GM19438 (cell line): ENCODE measurements at regions not wholly inside any gene's neighbourhood (a gene's known extent, or its start where the extent isn't known, plus 50 kb on each side); places are given as distances from the start of the nearest gene placed in this dataset.

Experiments
- ATAC-seq: cut with Tn5 transposase; IDR thresholded peaks from one replicate; pipeline ENCODE4 v1.9.1; 2021; ENCODE audit warnings: low read depth; ENCODE audit not compliant: unreplicated experiment

DNA sequence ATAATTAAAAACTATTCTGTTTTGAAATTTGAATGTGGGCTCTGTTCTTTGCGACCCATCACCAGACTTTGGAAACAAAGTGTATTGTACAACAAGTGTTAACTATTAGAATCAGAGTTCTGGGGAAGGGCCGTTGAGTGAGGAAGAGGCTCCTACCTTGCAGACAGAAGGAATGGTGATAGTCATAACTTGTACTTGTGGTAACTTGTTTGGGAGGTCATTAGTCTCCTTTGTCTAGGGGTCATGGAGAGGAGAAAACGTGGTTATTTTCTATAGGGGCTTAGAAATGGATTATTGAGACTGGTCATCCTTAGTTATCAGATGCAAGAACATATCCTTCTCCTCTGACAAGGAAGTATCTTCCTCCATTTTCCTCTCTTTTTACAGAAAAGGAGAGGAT lies 174.8 kb downstream of the BMP2 start:
- no peak for ATAC-seq

DNA sequence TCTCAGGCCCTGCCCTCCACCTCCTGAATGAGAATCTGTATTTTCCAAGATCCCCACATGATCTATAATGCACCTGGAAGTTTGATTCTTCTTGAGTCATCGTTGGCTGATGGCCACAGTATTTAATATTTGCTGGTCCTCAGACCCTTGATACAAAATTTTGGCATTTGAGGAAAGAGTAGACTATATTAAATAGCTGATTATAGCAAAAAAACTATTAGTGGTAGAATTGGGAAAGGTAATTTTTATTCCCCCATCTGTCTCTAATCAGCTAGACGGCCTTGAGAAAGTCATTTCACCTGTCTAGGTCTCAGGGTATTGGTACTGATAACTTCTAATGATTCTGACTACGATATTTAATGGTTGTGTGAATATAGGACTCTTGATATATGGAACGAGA lies 176.8 kb downstream of the BMP2 start:
- ATAC-seq: no peak

DNA sequence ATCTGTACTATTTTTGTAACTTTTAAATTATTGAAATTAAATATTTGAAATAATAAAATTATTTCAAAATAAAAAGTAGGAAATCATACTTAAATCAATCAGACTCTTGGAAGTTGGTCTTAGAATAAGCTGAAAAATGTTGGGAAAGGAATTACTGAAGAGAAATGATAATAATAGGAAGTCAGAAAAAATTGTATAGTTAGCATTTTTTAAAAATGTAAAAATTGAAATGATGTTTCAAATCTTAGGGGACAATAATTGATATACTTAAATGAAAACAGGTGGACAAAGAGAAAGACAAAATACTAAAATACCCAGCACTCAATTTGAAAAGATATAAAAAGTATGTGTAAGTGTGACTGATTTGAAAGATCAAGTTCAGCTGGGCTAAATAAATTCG lies 186.1 kb downstream of the BMP2 start:
- no peak for ATAC-seq

DNA sequence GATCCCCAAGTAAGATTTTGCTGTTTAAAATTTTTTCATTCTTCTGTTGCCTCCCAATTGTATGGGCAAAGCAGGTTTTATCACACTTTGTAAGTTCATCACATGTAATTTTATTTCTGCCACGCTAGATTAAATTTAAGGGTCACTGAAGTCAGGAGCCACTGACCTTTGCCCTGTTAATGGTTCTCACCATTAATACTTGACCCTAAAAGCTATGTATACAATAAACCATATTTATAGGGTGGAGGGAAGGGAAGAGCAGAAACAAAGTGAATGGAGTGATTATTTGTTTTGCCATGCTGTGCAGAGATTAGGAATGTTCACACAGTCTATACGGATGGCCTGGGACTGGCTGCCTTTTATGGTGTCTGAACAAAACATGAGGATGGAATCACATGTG lies 186.7 kb downstream of the BMP2 start:
- ATAC-seq: no peak

DNA sequence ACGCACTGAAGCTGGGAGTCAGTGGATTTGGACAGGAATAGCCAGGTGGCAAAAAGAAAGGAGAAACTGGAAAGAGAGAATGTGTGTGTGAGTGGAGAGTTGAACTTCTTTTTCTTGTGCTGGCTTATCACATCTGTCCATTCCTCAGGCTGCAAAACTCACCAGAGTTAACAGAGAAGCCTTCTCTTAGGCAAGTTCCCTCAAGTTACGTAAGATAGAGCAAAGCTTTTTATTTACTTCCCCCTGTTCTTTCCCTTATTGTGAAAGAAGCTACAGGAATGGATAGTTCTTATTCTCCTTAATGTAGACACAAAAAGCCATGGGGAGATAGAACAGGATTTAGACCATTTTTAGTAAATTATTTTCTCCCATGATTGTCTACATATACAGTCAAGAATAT lies 188.6 kb downstream of the BMP2 start:
- no peak for ATAC-seq

DNA sequence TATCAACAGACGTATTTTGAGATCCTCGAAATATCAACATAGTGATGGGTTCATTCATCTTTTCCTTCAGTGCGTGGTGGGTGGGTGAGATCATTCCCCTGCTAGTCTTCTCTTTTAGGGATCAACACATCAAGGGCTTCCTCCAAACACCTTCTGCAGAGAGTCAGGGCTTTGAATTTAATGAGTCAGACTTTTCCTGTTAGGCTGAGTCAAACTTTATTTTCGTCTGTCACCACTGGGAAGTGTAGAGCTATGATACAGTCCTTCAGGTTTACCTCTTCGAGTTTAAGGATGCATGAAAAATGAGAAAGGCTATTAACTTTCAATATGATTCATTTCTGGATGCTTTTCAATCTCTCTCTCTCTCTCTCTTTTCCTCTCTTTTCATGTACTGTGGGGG lies 189.1 kb downstream of the BMP2 start:
- ATAC-seq: no peak

DNA sequence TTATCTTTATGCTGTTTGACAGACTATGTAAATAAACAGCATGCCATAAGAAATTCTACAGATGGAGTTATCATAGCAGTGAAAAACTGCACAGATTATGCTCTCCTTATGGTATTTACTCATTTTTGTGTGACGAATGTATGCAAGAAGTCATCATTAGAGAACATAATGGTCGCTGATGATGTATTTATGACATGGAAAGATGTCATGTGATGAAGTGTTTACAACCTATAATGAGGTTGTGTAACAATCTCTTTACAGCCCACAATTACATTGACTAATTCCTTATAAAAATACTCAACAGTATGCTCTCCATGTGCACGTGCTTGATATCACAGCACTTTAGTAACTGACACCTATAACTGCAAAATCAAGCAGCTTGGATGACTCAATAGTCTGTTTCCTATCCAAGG lies 192.4 kb downstream of the BMP2 start:
- no peak for ATAC-seq

DNA sequence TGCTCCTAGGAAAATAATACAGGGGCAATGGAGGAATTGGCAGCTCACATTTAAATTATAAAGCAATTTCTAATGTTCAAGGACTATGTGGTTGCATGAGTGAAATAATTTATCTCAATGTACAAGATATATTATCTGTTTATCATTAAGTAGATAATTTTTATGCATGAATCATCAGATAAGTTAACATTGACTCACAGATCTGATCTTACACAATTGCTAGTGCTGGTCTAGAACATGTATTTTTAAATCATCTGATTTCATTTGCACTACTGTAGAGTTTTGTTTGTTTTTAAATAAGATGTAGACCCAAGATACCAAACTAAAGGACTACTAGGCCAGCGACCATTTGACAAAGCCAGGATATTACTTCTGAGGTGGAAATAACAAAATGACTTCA lies 199.2 kb downstream of the BMP2 start:
- ATAC-seq: no peak

DNA sequence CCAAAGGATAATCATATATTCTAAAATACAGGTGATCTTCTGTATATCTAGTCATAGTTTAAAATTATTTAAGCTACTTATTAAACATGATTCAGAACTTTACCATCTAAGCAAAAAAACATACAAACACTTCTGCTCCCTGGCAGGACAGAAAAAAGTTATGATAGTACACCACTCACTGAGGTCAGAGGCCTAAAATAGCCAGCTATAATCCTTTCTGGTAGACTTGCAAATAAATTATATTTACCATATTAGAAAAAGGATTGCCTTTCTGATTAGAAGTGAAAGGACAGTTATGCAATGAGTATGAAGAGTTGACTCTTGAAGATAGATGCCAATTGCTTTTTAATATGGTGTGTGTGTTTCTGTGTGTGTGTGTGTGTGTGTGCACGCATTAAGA lies 207.4 kb downstream of the BMP2 start:
- ATAC-seq: no peak

DNA sequence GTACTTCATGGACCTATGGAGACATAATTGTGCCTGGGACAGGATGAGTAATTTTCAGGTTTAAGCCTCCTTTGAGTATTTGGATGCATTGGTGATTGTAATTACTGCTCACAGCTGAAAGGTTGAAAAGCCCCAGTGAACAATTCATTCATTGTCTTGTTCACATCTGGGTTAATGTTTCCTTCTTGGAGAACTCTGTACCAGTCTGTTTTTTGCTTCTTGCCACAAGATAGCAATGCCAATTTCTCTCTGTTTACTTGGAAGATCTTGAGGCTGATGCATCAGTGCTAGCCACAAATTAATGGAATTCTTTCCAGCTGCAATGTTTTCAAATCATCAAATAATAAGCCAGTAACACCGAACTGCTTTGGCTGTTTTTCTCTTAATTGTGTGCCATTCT lies 207.8 kb downstream of the BMP2 start:
- ATAC-seq: no peak

DNA sequence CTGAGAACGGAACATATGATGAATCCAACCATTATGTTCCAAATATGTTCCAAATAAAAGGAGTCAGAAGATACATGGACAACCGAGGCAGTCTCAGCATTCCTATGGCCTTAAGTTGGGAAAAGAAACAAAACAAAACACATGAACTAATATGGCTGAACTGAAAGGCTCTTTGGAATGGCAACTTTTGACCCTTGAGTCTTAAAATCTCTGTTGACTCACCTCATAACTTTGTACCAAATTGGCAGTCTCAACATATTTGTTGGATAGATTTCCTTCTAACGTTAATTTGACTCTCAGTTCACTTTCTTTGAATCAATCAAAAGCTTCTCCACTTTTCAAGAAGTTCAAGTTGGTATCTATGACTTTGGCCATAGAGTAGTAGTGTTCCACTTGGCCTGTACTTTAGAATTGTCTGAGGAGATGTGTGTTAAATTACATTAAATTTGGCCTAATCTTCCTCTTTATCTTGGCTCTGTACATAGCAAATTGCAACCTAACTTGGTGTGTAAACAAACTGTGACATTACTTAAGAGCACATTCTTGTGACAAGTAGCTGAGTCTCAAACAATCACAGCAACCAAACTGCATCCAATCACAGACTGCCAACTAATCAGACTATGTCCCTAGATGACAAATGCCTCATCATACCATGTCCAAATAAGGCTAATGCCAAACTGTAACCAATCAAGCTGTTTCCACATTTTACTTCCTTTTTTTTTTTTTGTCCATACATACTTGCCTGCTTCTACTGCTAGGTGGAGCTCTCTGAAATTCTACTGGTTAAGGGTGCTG lies 208.8 kb downstream of the BMP2 start:
- no peak for ATAC-seq

DNA sequence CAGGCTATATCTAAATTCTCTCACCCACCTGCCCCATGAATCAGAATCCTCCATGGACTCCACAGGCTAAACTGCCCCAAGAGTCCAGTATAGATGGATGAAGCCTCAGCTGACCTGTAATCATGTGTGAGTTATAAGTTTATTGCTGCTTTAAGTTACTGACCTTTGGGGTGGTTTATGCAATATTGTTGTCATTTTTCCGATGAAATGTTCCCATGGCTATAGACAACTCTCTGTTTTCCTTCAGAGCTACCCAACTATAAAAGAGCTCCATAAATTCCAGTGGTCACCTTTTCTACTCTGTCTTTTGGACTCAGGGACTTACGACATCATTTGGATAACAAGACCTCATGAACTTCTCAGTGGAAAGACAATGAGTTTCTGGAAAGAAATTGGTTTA lies 212.1 kb downstream of the BMP2 start:
- no peak for ATAC-seq

DNA sequence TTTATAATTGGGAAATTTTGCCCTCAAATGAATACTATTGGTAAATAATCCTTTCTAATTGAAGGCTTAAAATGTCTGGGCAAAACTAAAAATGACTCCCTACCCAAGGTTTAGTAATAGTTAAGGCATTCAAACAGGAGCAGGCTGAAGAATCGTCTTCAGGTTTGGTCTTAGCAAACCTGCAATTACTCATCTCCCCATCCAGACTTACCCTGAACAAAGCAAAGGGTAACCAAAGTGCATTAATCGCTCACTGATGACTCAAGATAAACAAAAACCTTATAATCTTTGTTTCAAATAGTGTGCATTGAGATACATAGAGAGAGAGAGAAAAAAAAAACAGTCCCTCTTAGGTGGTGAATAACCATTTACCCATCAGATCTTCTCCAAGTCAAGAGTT lies 225.5 kb downstream of the BMP2 start:
- no peak for ATAC-seq

DNA sequence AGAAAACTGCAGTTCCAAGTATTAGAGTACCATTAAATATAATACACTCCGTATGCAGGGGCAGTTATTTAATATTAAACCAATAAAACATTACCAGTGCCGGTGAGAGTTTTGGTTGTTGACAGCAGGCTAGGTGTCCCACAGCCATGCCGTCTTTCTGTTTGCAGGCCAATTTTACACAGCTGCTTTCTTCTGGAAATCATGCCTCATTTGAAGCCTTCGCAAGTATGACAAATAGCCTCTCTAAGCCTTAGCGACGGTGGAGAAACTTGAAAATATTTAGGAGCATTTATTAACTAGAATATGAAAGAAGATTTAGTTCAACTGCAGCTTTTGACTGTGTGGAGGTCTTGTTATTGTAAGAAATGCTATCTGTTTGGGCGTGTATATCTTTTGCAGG lies 226.0 kb downstream of the BMP2 start:
- no peak for ATAC-seq

DNA sequence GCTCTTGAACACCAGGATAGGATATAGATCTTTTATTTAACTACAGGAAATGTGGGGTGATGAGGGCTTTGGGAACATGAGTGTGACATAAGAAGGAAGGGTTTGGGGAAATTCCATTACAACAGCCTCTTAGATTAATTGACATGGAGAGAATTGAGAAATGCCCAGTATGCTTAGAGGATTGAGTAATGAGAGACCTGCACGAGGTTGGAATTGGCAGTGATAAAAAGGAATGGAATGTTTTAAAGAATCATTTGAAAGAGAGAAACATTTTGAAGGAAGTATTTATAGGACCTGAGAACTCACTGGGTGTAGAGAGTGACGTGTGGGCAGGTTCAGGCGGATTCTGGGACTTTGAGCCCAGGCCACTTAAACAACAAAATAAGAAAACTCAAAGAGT lies 227.0 kb downstream of the BMP2 start:
- ATAC-seq: no peak

DNA sequence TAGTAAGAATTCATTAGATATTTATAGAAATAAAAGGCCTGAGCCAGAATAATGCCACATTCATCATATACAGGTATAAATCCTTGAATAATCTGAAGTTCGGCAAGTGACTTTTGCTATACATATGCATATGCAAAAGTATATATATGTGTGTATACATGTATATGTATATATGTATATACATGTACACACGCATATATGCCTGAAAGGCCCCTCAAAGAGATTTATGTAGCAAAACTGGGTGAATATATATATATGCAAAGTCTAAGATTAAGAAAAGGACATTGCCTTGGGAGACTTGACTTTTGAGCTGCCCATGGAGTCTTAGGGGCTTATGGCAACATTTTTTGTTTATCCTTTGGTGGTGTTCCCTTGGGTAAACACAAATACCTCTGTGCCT lies 231.4 kb downstream of the BMP2 start:
- ATAC-seq: no peak

DNA sequence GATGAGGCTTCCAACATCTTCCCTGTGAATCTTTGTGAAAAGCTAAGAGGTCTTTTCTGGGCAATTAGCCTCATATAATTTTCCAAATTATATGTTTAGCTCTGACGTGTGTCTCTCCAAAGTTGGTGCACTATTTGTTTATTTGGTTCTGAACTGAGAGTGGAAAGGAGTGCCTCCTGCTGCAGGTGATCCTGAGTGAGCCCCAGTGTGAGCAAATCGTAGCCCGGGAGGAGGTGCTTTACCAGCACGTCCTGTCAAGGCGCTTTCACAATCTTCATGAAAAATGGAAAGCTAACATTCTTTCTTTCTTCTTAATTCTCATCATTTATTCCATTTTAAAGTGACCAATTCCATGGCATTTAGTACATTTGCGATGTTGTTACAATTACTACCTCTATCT lies 231.9 kb downstream of the BMP2 start:
- no peak for ATAC-seq

DNA sequence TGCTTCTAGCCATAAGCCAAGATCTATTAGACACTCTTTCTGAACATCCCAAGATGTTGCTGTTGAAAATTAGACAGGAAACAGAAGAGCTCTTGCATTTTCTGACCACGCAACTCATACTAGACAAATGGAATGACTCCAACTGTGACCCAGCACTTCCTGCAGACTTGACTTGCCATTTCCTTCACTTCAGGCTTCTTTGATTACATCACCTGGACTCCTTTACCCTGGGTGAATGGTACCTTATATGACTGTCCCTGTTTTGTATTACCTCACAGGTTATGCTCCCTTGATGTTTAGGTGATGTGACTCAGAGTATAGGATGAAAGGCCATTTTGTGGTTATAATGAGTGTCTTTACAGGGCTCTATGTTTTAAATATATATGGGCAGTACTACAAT lies 236.1 kb downstream of the BMP2 start:
- no peak for ATAC-seq

DNA sequence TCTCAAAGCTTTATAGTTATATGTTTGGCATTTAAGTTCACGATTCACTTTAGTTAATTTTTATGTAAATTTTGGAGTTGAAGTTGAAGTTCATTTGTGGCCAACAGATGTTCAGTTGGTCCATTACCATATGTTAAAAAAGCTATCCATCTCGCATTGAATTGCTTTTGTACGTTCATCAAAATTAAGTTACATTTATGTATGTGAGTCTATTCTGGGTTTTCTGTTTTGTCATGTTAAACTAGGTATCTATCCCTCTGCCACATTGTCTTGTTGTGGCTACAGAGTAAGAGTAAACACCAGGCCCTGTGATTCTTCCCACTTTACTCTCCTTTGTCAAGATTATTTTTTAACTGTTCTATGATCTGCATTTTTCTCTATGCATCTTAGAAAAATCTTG lies 237.3 kb downstream of the BMP2 start:
- no peak for ATAC-seq

DNA sequence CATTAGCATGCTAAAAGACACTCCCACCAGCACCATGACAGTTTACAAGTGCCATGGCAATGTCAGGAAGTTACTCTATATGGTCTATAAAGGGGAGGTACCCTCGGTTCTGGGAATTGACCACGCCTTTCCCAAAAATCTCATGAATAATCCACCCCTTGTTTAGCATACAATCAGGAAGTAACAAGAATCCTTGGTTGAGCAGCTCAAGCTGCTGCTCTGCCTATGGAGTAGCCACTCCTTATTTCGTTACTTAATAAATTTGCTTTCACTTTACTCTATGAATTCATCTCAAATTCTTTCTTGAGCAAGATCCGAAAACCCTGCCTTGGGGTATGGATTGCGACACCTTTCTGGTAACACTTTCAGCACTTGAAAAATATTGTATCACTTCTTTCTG lies 243.0 kb downstream of the BMP2 start:
- ATAC-seq: no peak

DNA sequence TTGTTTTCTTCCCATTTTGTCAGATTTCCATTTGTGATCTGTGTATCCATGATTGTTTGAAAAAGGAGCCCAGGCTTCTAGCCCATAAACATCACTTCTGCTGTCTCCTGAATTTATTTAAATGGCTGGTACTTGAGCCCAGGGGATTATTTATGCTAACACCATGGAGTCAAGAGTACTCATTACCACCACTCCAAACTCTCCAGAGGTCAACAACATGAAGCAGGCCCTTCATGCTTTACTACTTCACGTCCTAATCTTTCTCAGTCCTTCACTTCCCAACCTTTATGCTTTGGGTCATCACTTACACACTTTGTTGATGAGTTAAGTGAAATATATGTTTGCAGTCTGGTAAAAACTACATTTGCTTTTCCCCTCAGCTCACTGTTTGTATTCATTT lies 247.8 kb downstream of the BMP2 start:
- ATAC-seq: no peak

DNA sequence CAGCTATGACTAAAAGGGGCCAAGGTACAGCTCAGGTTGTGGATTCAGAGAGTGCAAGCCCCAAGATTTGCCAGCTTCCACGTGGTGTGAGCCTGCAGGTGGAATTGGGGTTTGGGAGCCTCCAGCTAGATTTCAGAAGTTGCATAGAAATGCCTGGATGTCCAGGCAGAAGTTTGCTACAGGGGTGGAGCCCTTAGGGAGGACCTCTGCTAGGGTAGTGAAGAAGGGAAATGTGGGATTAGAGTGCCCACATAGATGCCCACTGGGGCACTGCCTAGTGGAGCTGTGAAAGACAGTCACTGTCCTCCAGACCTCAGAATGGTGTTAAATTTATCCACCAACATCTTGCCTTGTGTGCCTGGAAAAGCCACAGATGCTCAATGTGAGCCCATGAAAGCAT lies 255.1 kb downstream of the BMP2 start:
- no peak for ATAC-seq

DNA sequence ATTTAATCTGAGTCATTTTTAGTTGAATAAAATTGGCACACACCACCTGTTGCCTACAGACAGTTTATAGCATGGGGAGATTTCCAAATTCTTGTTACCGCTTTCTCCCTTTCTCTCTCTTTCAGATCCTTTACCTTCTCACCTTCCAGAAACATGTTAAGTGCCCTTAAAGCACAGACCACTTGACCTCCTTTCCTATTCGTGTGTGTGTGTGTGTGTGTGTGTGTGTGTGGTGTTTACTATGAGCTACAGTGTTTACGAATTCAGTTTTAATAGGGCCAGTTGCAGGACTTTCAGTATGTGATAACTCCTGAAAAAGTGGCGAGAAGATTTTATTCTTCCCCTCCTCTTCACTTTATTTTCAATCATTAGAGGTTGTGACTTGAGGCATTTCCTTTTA lies 258.1 kb downstream of the BMP2 start:
- ATAC-seq: no peak
